HG03039 (cell line): ENCODE measurements at regions not wholly inside any gene's neighbourhood (a gene's known extent, or its start where the extent isn't known, plus 50 kb on each side); places are given as distances from the start of the nearest gene placed in this dataset.

ENCODE experiments used
- ATAC-seq: cut with Tn5 transposase; IDR thresholded peaks from one replicate; pipeline ENCODE4 v1.9.1; 2021; ENCODE audit warnings: mild to moderate bottlenecking, moderate library complexity; ENCODE audit not compliant: unreplicated experiment

GRCh38 chr3:25073423-25073822 is 354.6 kb upstream of the RARB start:
- no peak for ATAC-seq

DNA sequence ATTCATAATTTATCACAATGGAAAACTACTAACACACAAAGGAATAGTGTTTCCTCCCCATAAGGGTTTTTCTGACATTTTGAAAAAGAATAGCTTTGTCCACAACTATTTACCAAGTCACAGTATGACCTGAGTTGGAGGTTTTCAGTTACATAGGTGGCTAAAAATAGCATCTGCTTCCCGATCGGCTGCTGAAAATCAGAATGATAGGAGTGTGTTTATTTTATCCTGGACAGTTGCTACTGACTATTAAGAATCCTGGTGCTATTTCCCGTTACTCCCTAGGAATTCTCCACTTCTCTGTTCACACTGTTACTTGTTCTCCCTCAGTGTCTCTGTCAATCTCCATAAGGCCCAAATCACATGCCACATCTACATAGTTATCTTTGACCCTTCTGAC is 353.9 kb upstream of the RARB start:
- ATAC-seq = no peak

DNA sequence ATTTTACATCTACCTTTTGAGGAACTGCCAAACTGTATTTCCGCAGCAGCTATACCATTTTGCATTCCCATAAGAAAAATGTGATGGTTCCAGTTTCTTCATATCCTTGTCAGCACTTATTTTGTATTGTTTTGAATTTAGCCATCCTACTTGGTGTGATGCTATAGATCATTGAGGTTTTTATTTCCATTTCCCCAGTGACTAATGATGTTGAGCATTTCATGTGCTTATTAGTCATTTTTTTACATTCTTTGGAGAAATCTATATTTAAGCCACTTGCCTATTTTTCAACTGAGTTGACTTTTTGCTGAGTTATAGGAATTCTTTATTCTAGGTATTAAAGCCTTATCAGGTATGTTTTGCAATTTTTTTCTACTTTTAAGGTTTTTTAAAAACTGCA is 347.6 kb upstream of the RARB start:
- ATAC-seq = no peak

DNA sequence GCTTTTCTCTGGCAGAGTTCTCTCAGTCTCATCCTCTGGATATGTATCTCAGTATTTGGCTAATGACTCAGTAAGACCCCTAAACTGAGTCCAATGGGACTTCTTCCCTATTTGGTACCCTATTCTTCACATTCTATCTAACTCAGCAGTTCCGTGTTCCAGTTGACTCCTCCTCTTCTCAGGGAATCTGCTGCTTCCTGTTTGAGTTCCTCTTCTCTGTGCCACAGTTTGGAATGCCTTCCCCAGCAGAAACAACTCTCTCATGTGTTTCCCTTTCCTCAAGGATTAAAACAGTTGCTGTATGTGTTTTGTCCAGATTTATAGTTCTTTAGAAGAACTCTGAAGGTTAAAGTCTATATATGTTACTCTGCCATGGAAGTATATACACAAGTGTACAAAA is 344.0 kb upstream of the RARB start:
- no peak for ATAC-seq

- ATAC-seq = no peak
These were observed 341.3 kb upstream of the RARB start for GRCh38 chr3:25086721-25087120.

GRCh38 chr3:25088284-25088683 is 339.8 kb upstream of the RARB start:
- no peak for ATAC-seq

DNA sequence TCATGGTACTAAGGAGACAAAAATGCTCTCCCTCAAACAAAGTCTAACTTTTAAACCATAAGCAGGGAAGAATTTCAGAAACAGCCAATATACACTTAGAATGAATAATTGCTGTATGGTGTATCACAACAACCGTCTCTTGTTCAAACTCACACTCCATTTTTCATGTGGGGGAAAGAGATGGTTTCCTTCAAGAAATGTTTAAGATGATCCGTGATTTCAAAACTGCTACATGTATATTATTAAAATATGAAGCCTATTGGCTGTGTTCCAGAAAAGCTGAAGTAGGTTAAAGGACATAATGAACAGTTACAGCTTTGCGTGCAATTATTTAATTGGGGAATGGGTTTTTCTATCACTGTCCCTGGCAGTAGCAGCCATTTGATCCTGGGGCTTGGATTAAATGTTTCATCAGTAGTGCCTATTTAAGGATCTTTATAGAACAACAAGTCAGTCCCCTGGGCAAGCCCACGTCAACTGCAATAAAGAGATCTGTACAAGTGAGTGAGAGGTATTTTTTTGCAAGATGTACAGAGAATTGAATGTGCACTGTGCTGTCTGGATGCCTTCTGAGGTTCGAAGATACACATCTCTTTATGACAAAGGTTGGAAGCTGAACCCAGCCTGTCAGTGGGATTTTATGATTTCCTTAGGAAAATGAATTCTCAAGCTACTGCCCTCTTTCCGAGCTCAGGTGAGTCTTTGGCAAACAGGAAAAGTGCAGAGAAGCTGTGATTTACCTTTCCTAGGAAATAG is 337.2 kb upstream of the RARB start:
- ATAC-seq = no peak

- ATAC-seq = no peak
These were observed 336.1 kb upstream of the RARB start for GRCh38 chr3:25091934-25092333.

- ATAC-seq = no peak
These were observed 333.0 kb upstream of the RARB start for GRCh38 chr3:25094932-25095685.

- ATAC-seq = no peak
These were observed 331.5 kb upstream of the RARB start for GRCh38 chr3:25096536-25096935.

DNA sequence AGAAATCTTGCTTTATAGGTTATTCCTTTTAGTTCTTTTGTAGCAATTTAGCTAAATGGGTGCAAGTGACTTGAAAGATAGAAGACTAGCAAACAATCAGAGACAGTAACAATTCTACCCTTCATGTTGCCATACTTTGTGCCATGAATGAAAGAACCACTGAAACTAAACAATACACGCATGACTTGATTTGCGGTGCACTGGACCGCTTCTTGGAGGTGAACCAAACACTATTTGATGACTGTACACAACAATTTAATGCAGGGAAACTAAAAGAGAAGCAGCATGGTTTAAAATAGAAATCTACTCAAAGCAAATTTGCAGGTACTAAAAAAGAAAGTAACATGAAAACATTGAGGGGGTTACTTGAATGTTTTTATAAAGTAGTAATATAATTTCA is 331.0 kb upstream of the RARB start:
- ATAC-seq = no peak

DNA sequence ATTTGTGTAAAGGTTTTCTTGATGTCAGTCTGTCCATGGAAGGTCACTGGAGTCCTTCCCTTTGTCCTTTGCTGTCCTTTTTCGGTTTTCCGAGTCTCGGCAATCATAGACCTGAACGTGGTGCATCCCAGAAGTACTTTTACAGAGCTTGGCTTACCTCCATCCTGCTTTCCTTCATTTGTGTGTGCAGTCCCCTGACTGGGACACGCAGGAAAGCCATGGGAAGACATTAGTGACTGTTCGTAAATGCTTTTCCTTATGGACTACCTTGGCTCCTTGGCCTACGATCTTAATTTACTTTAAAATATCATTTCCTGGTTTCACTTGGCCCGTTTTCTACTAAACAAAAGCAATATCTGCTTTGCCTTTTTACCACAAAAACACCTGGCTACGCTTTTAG is 328.4 kb upstream of the RARB start:
- ATAC-seq = no peak

GRCh38 chr3:25103391-25103790 is 324.7 kb upstream of the RARB start:
- no peak for ATAC-seq

DNA sequence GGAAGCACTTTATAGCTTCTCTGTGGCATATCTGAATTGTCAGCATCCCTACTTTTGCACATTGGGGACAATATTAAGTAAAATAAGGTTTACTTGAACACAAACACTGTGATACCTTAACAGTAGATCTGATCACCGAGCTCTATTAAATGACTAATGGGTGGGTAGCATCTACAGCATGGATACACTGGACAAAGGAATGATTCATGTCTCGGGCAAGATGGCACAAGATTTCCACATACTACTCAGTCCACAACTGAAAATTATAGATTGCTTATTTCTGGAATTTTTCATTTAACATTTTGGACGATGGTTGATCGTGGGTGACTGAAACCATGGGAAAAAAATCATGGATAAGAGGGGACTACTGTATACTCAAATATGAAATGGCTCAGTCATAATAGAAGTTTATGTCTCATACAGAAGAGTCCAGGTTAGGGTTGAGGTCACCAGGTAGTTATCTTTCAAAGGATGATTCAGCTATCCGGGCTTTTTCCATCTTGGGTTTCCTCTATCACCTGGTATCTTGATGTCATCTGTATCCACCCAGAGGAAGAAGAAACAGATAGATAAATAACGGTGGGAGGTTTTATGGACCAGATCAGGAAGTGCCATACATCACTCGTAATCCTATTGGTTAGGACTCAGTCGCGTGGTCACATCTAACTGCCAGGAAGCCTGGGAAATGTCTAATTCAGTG is 320.0 kb upstream of the RARB start:
- ATAC-seq = no peak

DNA sequence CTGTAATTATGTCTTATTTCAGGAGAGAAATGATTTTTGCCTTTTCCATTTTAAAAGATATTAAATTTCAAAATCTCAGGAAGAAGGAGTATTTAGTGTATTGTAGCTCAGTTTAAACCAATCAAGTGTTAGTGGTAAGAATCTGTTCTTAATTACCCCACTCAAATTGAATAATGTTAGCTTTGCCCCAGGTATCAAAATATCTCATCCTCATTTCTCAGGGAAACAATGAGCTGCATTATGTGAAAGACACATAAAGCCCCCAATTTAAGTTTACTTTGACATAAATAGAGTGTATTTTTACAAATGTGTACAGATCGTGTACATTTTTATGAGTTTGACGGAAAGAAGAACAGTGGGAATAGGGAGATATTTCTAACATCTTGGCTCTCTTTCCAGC is 317.4 kb upstream of the RARB start:
- ATAC-seq = no peak

DNA sequence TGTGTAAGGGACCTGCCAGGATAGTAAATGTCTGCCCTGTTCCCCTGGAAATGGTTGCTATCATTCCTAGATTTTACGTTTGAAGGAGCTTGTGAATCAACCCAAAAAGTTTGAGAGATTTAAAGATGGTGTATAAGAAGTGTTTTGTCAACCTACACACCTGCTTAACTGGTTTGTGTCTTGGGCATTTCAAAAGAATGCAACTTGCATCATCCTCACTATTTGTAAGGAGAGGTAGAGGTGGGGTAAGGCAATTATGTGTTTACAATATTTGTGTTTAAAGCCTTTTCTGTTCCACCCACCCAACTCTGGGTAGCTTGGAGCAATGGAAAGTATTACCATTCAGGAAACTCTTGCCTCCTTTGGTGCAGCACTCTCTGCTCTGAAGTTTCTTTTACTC is 314.2 kb upstream of the RARB start:
- ATAC-seq = no peak

DNA sequence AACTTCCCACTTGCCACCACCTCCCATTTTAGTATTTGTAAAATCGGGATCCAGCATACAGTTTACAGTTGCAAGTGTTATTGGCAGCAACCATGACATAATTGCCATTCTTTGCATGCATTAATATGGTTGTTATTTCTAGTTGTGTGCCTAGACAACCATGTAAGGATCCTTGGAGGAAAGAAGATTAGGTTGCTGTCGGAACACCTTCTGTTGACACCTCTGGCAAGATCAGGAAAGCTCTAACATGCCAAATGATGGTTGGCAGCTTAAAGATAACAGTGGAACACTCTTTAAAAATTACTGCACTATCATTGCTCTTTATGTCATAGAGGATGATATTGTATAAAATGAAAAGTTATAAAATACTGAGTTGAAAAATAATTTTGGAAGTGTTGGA is 313.5 kb upstream of the RARB start:
- ATAC-seq = no peak

GRCh38 chr3:25117005-25117593 is 311.0 kb upstream of the RARB start:
- ATAC-seq = no peak

GRCh38 chr3:25119682-25120081 is 308.4 kb upstream of the RARB start:
- no peak for ATAC-seq

DNA sequence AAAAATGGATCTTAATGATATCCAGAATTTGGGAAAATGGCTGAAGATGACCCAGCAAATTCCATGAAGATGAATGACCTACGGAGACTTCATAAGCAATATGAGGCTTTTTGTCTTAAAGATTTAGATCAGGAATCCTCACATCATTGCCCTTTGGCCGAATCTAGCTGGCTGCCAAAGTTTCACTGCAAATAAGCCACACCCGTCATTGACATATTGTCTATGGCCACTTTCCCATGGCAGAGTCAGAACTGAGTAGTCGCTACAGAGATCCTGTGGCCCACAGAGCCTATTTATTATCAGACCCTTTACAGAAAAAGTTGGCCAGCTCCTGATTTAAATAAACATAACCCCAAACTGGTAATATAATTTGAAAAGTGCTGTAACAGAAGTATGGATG is 307.4 kb upstream of the RARB start:
- no peak for ATAC-seq

GRCh38 chr3:25125201-25125600 is 302.9 kb upstream of the RARB start:
- no peak for ATAC-seq

GRCh38 chr3:25128735-25129134 is 299.3 kb upstream of the RARB start:
- ATAC-seq = no peak
